BE2C (cell line): ENCODE measurements at regions not wholly inside any gene's neighbourhood (a gene's known extent, or its start where the extent isn't known, plus 50 kb on each side); places are given as distances from the start of the nearest gene placed in this dataset.

ENCODE experiments used
- DNase-seq: peaks from one replicate; pipeline ENCODE4 v3.0.0-alpha.2; 2020
- H3K27me3 ChIP-seq: fragments of 250-450 bp; sonication (Bioruptor Pico); 2 replicates; pipeline ENCODE4 v1.5.1; 2020; ENCODE audit warnings: mild to moderate bottlenecking
- H3K36me3 ChIP-seq: fragments of 250-450 bp; sonication (Bioruptor Pico); 2 replicates; pipeline ENCODE4 v1.5.1; 2020; ENCODE audit warnings: mild to moderate bottlenecking
- H3K4me1 ChIP-seq: fragments of 250-450 bp; sonication (Bioruptor Pico); 2 replicates; pipeline ENCODE4 v1.5.1; 2020
- H3K4me3 ChIP-seq: 2 replicates; pipeline ENCODE4 v1.5.1; 2011; ENCODE audit warnings: low read depth, low read length
- H3K9me3 ChIP-seq: fragments of 250-450 bp; sonication (Bioruptor Pico); 2 replicates; pipeline ENCODE4 v1.5.1; 2020
- TF ChIP-seq, protein P1 (sequence below): IDR thresholded peaks from 2 replicates; pipeline ENCODE4 v1.5.1; 2012; ENCODE audit warnings: mild to moderate bottlenecking, low read depth, low read length

DNA sequence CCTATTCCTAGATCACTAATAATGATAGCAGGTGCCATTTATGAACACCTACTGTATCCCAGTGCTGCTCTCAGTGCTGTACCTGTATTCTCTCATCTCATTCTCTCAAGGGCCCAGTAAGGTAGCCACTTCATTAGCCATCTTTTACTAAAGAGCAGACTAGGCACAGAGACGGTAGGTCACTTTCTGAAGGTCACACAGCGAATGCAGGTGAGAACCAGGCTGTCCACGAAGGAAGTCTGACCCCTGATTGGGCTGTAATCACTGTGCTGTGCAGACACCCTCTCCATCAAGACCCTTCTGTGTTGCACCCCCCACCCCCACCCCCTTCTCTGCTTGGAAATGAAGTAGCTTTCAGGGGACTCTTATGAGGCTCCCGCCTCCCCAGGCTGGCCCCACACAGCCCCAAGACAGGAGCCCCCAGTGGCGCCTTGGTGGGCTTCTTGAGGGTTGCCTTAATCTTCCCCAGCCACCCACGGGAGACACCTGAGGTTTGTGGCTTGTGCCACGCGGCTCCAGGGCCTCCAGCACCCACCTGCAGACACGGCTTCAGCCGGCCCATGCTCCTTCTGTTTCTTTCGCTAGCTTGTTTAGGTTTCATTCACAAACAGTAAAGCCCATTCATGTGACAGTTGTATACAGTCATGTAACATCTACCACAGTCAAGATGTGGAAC lies 81.7 kb upstream of the FAM20C start:
- TF ChIP-seq, protein P1, sequence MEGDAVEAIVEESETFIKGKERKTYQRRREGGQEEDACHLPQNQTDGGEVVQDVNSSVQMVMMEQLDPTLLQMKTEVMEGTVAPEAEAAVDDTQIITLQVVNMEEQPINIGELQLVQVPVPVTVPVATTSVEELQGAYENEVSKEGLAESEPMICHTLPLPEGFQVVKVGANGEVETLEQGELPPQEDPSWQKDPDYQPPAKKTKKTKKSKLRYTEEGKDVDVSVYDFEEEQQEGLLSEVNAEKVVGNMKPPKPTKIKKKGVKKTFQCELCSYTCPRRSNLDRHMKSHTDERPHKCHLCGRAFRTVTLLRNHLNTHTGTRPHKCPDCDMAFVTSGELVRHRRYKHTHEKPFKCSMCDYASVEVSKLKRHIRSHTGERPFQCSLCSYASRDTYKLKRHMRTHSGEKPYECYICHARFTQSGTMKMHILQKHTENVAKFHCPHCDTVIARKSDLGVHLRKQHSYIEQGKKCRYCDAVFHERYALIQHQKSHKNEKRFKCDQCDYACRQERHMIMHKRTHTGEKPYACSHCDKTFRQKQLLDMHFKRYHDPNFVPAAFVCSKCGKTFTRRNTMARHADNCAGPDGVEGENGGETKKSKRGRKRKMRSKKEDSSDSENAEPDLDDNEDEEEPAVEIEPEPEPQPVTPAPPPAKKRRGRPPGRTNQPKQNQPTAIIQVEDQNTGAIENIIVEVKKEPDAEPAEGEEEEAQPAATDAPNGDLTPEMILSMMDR: no peak
- no peak for DNase-seq
- no peaks in the 10 kb centered on the region for H3K4me1 ChIP-seq
- H3K4me3 ChIP-seq: no peak overlapping the region
- no peaks in the 10 kb centered on the region for H3K9me3 ChIP-seq
- H3K36me3 ChIP-seq: no peaks in the 10 kb centered on the region
- no peaks in the 10 kb centered on the region for H3K27me3 ChIP-seq

DNA sequence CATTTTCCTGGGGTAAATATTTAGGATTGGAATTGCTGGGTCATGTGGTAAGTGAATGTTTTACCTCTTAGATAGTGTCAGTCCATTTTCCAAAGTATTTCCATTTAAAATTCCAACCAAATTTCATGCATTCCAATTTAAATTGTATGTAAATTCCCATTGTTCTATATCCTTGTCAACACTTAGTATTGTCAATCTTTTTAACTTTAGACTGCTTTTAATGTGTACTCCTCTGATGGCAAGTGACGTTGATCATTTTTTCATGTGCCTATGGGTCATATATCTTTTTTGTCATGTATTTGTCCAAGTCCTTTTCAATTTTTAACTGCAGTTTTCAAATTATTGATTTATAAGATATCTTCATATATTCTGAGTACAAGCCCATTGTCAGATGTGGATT lies 80.8 kb upstream of the FAM20C start:
- no peaks in the 10 kb centered on the region for H3K36me3 ChIP-seq
- H3K4me1 ChIP-seq: no peaks in the 10 kb centered on the region
- no peaks in the 10 kb centered on the region for H3K27me3 ChIP-seq
- DNase-seq: no peak
- no peak overlapping the region for H3K4me3 ChIP-seq
- TF ChIP-seq, protein P1: no peak
- H3K9me3 ChIP-seq: no peaks in the 10 kb centered on the region

DNA sequence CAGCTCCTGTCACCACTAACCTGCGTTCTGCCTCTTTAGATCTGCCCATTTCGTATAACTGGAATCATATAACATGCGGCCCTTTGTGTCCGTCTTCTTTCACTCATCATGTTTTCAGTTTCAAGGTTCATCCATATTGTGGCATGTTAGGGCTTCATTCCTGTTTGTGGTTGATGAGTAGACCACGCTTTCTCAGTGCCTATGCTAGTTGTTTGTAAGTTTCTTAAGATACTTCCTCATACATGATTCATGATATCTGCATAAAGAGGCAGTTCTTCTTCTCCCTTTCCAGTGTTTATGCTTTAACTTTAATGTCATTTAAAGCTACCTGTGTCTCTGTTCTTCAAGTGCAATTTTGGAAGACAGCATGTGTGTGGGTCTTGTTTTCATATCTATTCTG lies 79.5 kb upstream of the FAM20C start:
- TF ChIP-seq, protein P1: no peak
- DNase-seq: no peak
- H3K4me3 ChIP-seq: no peak overlapping the region
- no peaks in the 10 kb centered on the region for H3K27me3 ChIP-seq
- H3K36me3 ChIP-seq: no peaks in the 10 kb centered on the region
- no peaks in the 10 kb centered on the region for H3K9me3 ChIP-seq
- no peaks in the 10 kb centered on the region for H3K4me1 ChIP-seq

DNA sequence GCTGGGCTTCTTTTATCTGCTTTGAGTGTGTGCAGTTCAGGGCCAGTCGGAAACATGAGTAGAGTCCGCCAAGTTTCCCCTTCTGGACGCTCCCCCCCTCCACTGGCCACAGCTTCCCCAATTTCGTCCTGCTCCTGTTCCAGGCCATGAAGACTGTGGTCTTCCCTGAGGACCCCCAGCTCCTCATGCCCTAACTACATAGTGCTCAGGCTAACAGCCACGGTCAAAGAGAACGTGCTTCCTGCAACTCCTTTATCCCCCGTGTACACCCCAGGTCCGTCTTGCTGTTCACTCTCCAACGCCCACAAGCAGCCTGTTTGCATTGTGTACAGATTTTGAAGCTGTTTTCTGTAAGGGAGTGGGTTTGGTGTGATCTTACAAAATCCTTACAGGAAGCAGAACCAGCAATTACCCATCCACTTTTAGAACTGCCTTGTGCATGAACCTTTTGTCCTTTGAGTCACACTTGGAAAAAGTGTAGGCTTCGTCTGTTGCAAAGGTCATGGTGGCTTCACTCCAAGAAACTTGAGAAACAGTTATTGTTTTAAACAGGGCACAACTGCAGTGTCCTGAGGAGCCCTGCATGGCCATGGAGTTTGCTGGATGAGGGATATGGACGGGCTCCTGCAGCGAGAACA lies 77.0 kb upstream of the FAM20C start:
- H3K36me3 ChIP-seq: no peaks in the 10 kb centered on the region
- H3K27me3 ChIP-seq: no peaks in the 10 kb centered on the region
- H3K4me3 ChIP-seq: no peak overlapping the region
- no peaks in the 10 kb centered on the region for H3K4me1 ChIP-seq
- no peak for DNase-seq
- TF ChIP-seq, protein P1: no peak
- no peaks in the 10 kb centered on the region for H3K9me3 ChIP-seq

DNA sequence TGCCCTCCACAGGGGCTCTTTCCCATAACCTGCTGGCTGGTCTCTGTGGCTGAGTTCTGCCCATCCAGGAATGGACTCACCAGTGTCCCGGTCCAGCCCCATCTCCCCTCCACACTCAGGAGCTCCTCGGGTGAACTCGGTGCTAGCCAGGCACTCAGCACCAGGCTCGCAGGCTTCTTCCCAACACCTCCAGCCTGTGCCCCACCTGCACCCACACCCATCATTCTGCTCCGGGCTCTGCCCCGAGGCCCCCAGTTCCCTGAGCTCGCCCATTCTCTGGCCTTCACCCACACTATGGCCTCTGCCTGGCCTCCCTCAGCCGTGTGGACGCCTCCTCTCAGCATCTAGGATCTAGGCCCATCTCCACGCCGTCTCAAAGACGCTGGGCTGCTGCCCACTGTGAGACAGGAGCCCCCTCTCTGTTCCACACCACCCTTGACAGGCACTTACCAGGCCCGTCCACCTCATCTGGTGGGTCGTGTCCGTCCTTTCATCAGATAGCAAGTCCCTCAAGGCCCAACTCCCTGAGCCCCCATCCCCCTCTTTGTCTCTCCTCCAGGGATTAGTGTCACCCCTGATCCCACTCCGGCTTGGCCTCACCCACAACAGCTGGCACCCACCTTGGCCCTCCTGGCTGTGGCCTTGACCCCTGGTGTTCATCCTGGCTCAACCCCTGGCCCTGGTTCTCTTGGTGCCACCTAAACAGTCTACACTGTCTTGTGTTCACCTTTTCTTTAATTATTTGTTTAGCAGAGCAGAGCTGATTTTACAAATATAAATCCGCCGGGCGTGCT lies 76.0 kb upstream of the FAM20C start:
- no peak for DNase-seq
- TF ChIP-seq, protein P1: no peak
- no peaks in the 10 kb centered on the region for H3K9me3 ChIP-seq

More for the DNA sequence above, 76.0 kb upstream of the FAM20C start:
- no peak overlapping the region for H3K4me3 ChIP-seq
- no peaks in the 10 kb centered on the region for H3K27me3 ChIP-seq
- no peaks in the 10 kb centered on the region for H3K4me1 ChIP-seq
- no peaks in the 10 kb centered on the region for H3K36me3 ChIP-seq
